IPS DF 19.7 (cell line): ENCODE measurements at regions not wholly inside any gene's neighbourhood (a gene's known extent, or its start where the extent isn't known, plus 50 kb on each side); places are given as distances from the start of the nearest gene placed in this dataset.

ENCODE experiments used
- DNase-seq: peaks from one replicate; pipeline ENCODE4 v3.0.0-alpha.2; 2013; ENCODE audit warnings: low read depth, low spot score

- no peak for DNase-seq
These were observed 317.4 kb upstream of the UBE2E2 start for GRCh38 chr3:22885574-22886341.

GRCh38 chr3:22886439-22887068 lies 316.6 kb upstream of the UBE2E2 start:
- DNase-seq: no peak

- no peak for DNase-seq
These were observed 315.3 kb upstream of the UBE2E2 start for GRCh38 chr3:22887664-22888291.

- no peak for DNase-seq
These were observed 310.0 kb upstream of the UBE2E2 start for GRCh38 chr3:22893101-22893500.

- DNase-seq: no peak
These were observed 309.3 kb upstream of the UBE2E2 start for GRCh38 chr3:22893644-22894325.

GRCh38 chr3:22894865-22895264 lies 308.3 kb upstream of the UBE2E2 start:
- no peak for DNase-seq

- DNase-seq: no peak
These were observed 307.5 kb upstream of the UBE2E2 start for GRCh38 chr3:22895671-22896070.

GRCh38 chr3:22898558-22898957 lies 304.6 kb upstream of the UBE2E2 start:
- DNase-seq: no peak

GRCh38 chr3:22899441-22899840 lies 303.7 kb upstream of the UBE2E2 start:
- DNase-seq: no peak

GRCh38 chr3:22900296-22900695 lies 302.8 kb upstream of the UBE2E2 start:
- no peak for DNase-seq

- no peak for DNase-seq
These were observed 301.4 kb upstream of the UBE2E2 start for GRCh38 chr3:22901684-22902083.

GRCh38 chr3:22907161-22907780 lies 295.9 kb upstream of the UBE2E2 start:
- DNase-seq: no peak

- DNase-seq: no peak
These were observed 295.3 kb upstream of the UBE2E2 start for GRCh38 chr3:22907796-22908195.

- no peak for DNase-seq
These were observed 294.1 kb upstream of the UBE2E2 start for GRCh38 chr3:22908989-22909507.

GRCh38 chr3:22916933-22917332 lies 286.2 kb upstream of the UBE2E2 start:
- DNase-seq: no peak

GRCh38 chr3:22920006-22920405 lies 283.1 kb upstream of the UBE2E2 start:
- no peak for DNase-seq

- DNase-seq: no peak
These were observed 280.8 kb upstream of the UBE2E2 start for GRCh38 chr3:22922317-22922716.

GRCh38 chr3:22923711-22924110 lies 279.4 kb upstream of the UBE2E2 start:
- DNase-seq: no peak

GRCh38 chr3:22928216-22929110 lies 274.7 kb upstream of the UBE2E2 start:
- no peak for DNase-seq

GRCh38 chr3:22933051-22933840 lies 269.9 kb upstream of the UBE2E2 start:
- DNase-seq: no peak
